ENCODE measurements at regions not wholly inside any gene's neighbourhood (a gene's known extent, or its start where the extent isn't known, plus 50 kb on each side); places are given as distances from the start of the nearest gene placed in this dataset.

GRCh38 chr14:55771242-55771981 lies 191.4 kb downstream of the KTN1 start:
- ChIA-PET POLR2A (no interaction called here), CTCF (no interaction called here)
- no peak for DNase-seq (ENCODE audit: extremely low spot score)
- no peak for TF ChIP-seq PKNOX1 (IDR thresholded peaks at IDR 0.05)
- TF ChIP-seq SP1 (IDR thresholded peaks at IDR 0.05): no peak
- TF ChIP-seq BHLHE40 (IDR thresholded peaks at IDR 0.05; ENCODE audit: borderline replicate concordance): no peak
- no peak for TF ChIP-seq ELF4 (IDR thresholded peaks at IDR 0.05)
- TF ChIP-seq ARNT (IDR thresholded peaks at IDR 0.05): no peak
- TF ChIP-seq TARDBP (IDR thresholded peaks at IDR 0.05): no peak
- no peak for TF ChIP-seq CTBP1 (IDR thresholded peaks at IDR 0.05; ENCODE audit: borderline replicate concordance)
- TF ChIP-seq FOXM1 (IDR thresholded peaks at IDR 0.05; ENCODE audit: borderline replicate concordance): no peak
- no peak for TF ChIP-seq NFRKB (IDR thresholded peaks at IDR 0.05)
- TF ChIP-seq ZNF384 (IDR thresholded peaks at IDR 0.05): no peak
- TF ChIP-seq LEF1 (IDR thresholded peaks at IDR 0.05; ENCODE audit: borderline replicate concordance): no peak
- TF ChIP-seq HDGF (IDR thresholded peaks at IDR 0.05; ENCODE audit: borderline replicate concordance): no peak
- TF ChIP-seq L3MBTL2 (conservative IDR thresholded peaks at IDR 0.05): no peak
- no peak for TF ChIP-seq SUZ12 (IDR thresholded peaks at IDR 0.05)

- POLR2A ChIA-PET: no interaction called here
- CTCF ChIA-PET: no interaction called here
Measured at GRCh38 chr14:55772486-55772885, 192.5 kb downstream of the KTN1 start.

GRCh38 chr14:55773312-55773711 lies 193.3 kb downstream of the KTN1 start:
- no peak for TF ChIP-seq TARDBP (IDR thresholded peaks at IDR 0.05)
- POLR2A ChIA-PET: no interaction called here
- DNase-seq (ENCODE audit: extremely low spot score): no peak
- CTCF ChIA-PET: no interaction called here

More at GRCh38 chr14:55772486-55772885, 192.5 kb downstream of the KTN1 start:
- TF ChIP-seq ZNF384 (IDR thresholded peaks at IDR 0.05): no peak
- no peak for TF ChIP-seq ELF4 (IDR thresholded peaks at IDR 0.05)
- no peak for TF ChIP-seq ARNT (IDR thresholded peaks at IDR 0.05)
- no peak for TF ChIP-seq NFRKB (IDR thresholded peaks at IDR 0.05)
- TF ChIP-seq FOXM1 (IDR thresholded peaks at IDR 0.05; ENCODE audit: borderline replicate concordance): no peak
- TF ChIP-seq PKNOX1 (IDR thresholded peaks at IDR 0.05): no peak
- TF ChIP-seq TARDBP (IDR thresholded peaks at IDR 0.05): no peak
- TF ChIP-seq BHLHE40 (IDR thresholded peaks at IDR 0.05; ENCODE audit: borderline replicate concordance): no peak
- no peak for TF ChIP-seq HDGF (IDR thresholded peaks at IDR 0.05; ENCODE audit: borderline replicate concordance)
- no peak for TF ChIP-seq FOXK2 (IDR thresholded peaks at IDR 0.05)
- no peak for TF ChIP-seq SP1 (IDR thresholded peaks at IDR 0.05)
- DNase-seq (ENCODE audit: extremely low spot score): no peak

GRCh38 chr14:55773984-55774545 lies 194.1 kb downstream of the KTN1 start:
- TF ChIP-seq FOXA1 (IDR thresholded peaks at IDR 0.05): no peak
- no peak for TF ChIP-seq NFRKB (IDR thresholded peaks at IDR 0.05)
- CTCF ChIA-PET: no interaction called here
- no peak for DNase-seq (ENCODE audit: extremely low spot score)
- POLR2A ChIA-PET: no interaction called here

GRCh38 chr14:55777877-55778276 lies 197.9 kb downstream of the KTN1 start:
- no peak for DNase-seq (ENCODE audit: extremely low spot score)
- TF ChIP-seq NFRKB (IDR thresholded peaks at IDR 0.05) (no peak), ARNT (IDR thresholded peaks at IDR 0.05) (no peak), LEF1 (IDR thresholded peaks at IDR 0.05; ENCODE audit: borderline replicate concordance) (no peak), TARDBP (IDR thresholded peaks at IDR 0.05) (no peak)
- ChIA-PET CTCF (no interaction called here), POLR2A (no interaction called here)

GRCh38 chr14:55780156-55780946 lies 200.3 kb downstream of the KTN1 start:
- no peak for TF ChIP-seq ARNT (IDR thresholded peaks at IDR 0.05)
- TF ChIP-seq FOXA1 (IDR thresholded peaks at IDR 0.05): no peak
- no peak for TF ChIP-seq SP1 (IDR thresholded peaks at IDR 0.05)
- TF ChIP-seq NFRKB (IDR thresholded peaks at IDR 0.05): no peak
- no peak for TF ChIP-seq FOXM1 (IDR thresholded peaks at IDR 0.05; ENCODE audit: borderline replicate concordance)
- TF ChIP-seq ZNF384 (IDR thresholded peaks at IDR 0.05): no peak
- TF ChIP-seq TARDBP (IDR thresholded peaks at IDR 0.05): no peak
- TF ChIP-seq FOXK2 (IDR thresholded peaks at IDR 0.05): no peak
- no peak for TF ChIP-seq L3MBTL2 (conservative IDR thresholded peaks at IDR 0.05)
- no peak for TF ChIP-seq CTBP1 (IDR thresholded peaks at IDR 0.05; ENCODE audit: borderline replicate concordance)
- no peak for TF ChIP-seq HDGF (IDR thresholded peaks at IDR 0.05; ENCODE audit: borderline replicate concordance)
- CTCF ChIA-PET: no interaction called here
- POLR2A ChIA-PET: no interaction called here
- DNase-seq (ENCODE audit: extremely low spot score): no peak

GRCh38 chr14:55781046-55781445 lies 201.0 kb downstream of the KTN1 start:
- CTCF ChIA-PET: no interaction called here

More at GRCh38 chr14:55781046-55781445, 201.0 kb downstream of the KTN1 start:
- DNase-seq (ENCODE audit: extremely low spot score): no peak
- POLR2A ChIA-PET: no interaction called here
- TF ChIP-seq FOXM1 (IDR thresholded peaks at IDR 0.05; ENCODE audit: borderline replicate concordance): no peak
- TF ChIP-seq LEF1 (IDR thresholded peaks at IDR 0.05; ENCODE audit: borderline replicate concordance): no peak
- TF ChIP-seq PKNOX1 (IDR thresholded peaks at IDR 0.05): no peak
- TF ChIP-seq SP1 (IDR thresholded peaks at IDR 0.05): no peak
- TF ChIP-seq CTBP1 (IDR thresholded peaks at IDR 0.05; ENCODE audit: borderline replicate concordance): no peak
- no peak for TF ChIP-seq TARDBP (IDR thresholded peaks at IDR 0.05)
- no peak for TF ChIP-seq BHLHE40 (IDR thresholded peaks at IDR 0.05; ENCODE audit: borderline replicate concordance)
- TF ChIP-seq HDGF (IDR thresholded peaks at IDR 0.05; ENCODE audit: borderline replicate concordance): no peak
- no peak for TF ChIP-seq ELF4 (IDR thresholded peaks at IDR 0.05)

Data from HEK293T (cell line).